Tibial nerve (tissue), 4 donors: ENCODE measurements at regions not wholly inside any gene's neighbourhood (a gene's known extent, or its start where the extent isn't known, plus 50 kb on each side); places are given as distances from the start of the nearest gene placed in this dataset.

Experiments used
- DNase-seq, 2 donors: peaks; one replicate each; pipeline ENCODE4 v3.0.0-alpha.2; 2019; ENCODE audit warnings: low spot score in 2 of 2
- H3K27ac ChIP-seq, 4 donors: fragments of 200-600 bp; sonication (generic) in 3 of 4; one replicate each; pipeline ENCODE4 v1.5.1; 2017 to 2019; ENCODE audit warnings: mild to moderate bottlenecking in 1 of 4
- H3K27me3 ChIP-seq, 2 donors: fragments of 200-600 bp; sonication (generic) in 1 of 2; one replicate each; pipeline versions ENCODE4 v1.5.1 to v1.6.0; 2017 to 2019
- H3K36me3 ChIP-seq, 3 donors: fragments of 200-600 bp; sonication (generic); one replicate each; pipeline ENCODE4 v1.5.1; 2018 to 2019
- H3K4me1 ChIP-seq, 4 donors: fragments of 200-600 bp; sonication (generic) in 3 of 4; one replicate each; pipeline ENCODE4 v1.5.1; 2017 to 2019
- H3K4me3 ChIP-seq, 4 donors: fragments of 200-600 bp; sonication (generic) in 3 of 4; one replicate each; pipeline ENCODE4 v1.5.1; 2017 to 2019; ENCODE audit warnings: mild to moderate bottlenecking in 1 of 4, moderate library complexity in 1 of 4
- H3K9me3 ChIP-seq, 4 donors: fragments of 200-600 bp; sonication (generic) in 3 of 4; one replicate each; pipeline ENCODE4 v1.5.1; 2017 to 2019
- CTCF ChIP-seq, 5 experiments: fragments of 200-600 bp in 3 of 5; fragments of 450-650 bp in 2 of 5; sonication (generic) in 3 of 5; IDR thresholded peaks; one replicate each; pipeline ENCODE4 v1.5.1; 2016 to 2019; ENCODE audit warnings: antibody characterized with exemption in 5 of 5, mild to moderate bottlenecking in 3 of 5, moderate library complexity in 2 of 5
- EP300 ChIP-seq, 2 donors: sonication (generic); formaldehyde crosslinking; IDR thresholded peaks; one replicate each; pipeline ENCODE4 v1.6.1; 2017; ENCODE audit warnings: antibody characterized with exemption in 2 of 2, mild to moderate bottlenecking in 1 of 2
- POLR2A ChIP-seq, 2 donors: fragments of 450-650 bp; IDR thresholded peaks; one replicate each; pipeline ENCODE4 v1.6.1; 2017; ENCODE audit warnings: antibody characterized with exemption in 2 of 2, mild to moderate bottlenecking in 2 of 2, moderate library complexity in 2 of 2
- WGBS, 2 donors: methylation state at CpG; one replicate each; pipeline ENCODE4 v1.1.5; 2018; 5-methylcytosine and 5-hydroxymethylcytosine counted together

GRCh38 chr6:8608737-8609136 lies 173.4 kb upstream of the SLC35B3 start:
- no peaks in the 10 kb centered on the region for H3K36me3 ChIP-seq
- H3K27ac ChIP-seq, result no peak overlapping the region
- no peaks in the 10 kb centered on the region for H3K9me3 ChIP-seq
- H3K27me3 ChIP-seq, result no peaks in the 10 kb centered on the region
- H3K4me3 ChIP-seq, result no peak overlapping the region
- no peaks in the 10 kb centered on the region for H3K4me1 ChIP-seq
- TF ChIP-seq CTCF (IDR thresholded peaks at IDR 0.05) (no peak), EP300 (IDR thresholded peaks at IDR 0.05) (no peak), POLR2A (IDR thresholded peaks at IDR 0.05) (no peak)
- DNase-seq, result no peak
- WGBS, 2 donors, result 72 to 73% methylated on average over 5 of the region's 5 CpGs

GRCh38 chr6:8589941-8590729 lies 154.8 kb upstream of the SLC35B3 start:
- WGBS, 2 donors, result 30 to 33% methylated on average over 7 of the region's 7 CpGs
- TF ChIP-seq POLR2A (IDR thresholded peaks at IDR 0.05) (no peak), CTCF (IDR thresholded peaks at IDR 0.05) (no peak), EP300 (IDR thresholded peaks at IDR 0.05) (no peak)
- H3K4me3 ChIP-seq, result no peak overlapping the region
- no peak for DNase-seq
- H3K4me1 ChIP-seq, result peaks cover 0 to 2% (median 0%) of the 10 kb centered on the region in 4 donors
- no peaks in the 10 kb centered on the region for H3K27me3 ChIP-seq
- H3K36me3 ChIP-seq, result no peaks in the 10 kb centered on the region
- H3K9me3 ChIP-seq, result peaks cover 0 to 23% (median 8%) of the 10 kb centered on the region in 4 donors
- H3K27ac ChIP-seq, result no peak overlapping the region

- H3K27me3 ChIP-seq, result no peaks in the 10 kb centered on the region
- TF ChIP-seq CTCF (IDR thresholded peaks at IDR 0.05), result no peak
- no peak for TF ChIP-seq POLR2A (IDR thresholded peaks at IDR 0.05)
- no peak for TF ChIP-seq EP300 (IDR thresholded peaks at IDR 0.05)
- no peaks in the 10 kb centered on the region for H3K36me3 ChIP-seq
- DNase-seq, result no peak
- peaks cover 0 to 28% (median 4%) of the 10 kb centered on the region in 4 donors for H3K9me3 ChIP-seq
- H3K27ac ChIP-seq, result no peak overlapping the region
- 79 to 96% methylated on average over 1 of the region's 1 CpG for WGBS, 2 donors
- H3K4me1 ChIP-seq, result peaks cover 0 to 2% (median 0%) of the 10 kb centered on the region in 4 donors
- H3K4me3 ChIP-seq, result no peak overlapping the region
Measured at GRCh38 chr6:8588176-8588575, 152.8 kb upstream of the SLC35B3 start.

- H3K27ac ChIP-seq, result no peak overlapping the region
- H3K9me3 ChIP-seq, result peaks cover 0 to 10% (median 0%) of the 10 kb centered on the region in 4 donors
- H3K27me3 ChIP-seq, result no peaks in the 10 kb centered on the region
- no peak for DNase-seq
- no peak overlapping the region for H3K4me3 ChIP-seq
- H3K36me3 ChIP-seq, result no peaks in the 10 kb centered on the region
- TF ChIP-seq EP300 (IDR thresholded peaks at IDR 0.05) (no peak), CTCF (IDR thresholded peaks at IDR 0.05) (no peak), POLR2A (IDR thresholded peaks at IDR 0.05) (no peak)
- no peaks in the 10 kb centered on the region for H3K4me1 ChIP-seq
Measured at GRCh38 chr6:8583291-8583690, 147.9 kb upstream of the SLC35B3 start.

- no peak for TF ChIP-seq POLR2A (IDR thresholded peaks at IDR 0.05)
- TF ChIP-seq CTCF (IDR thresholded peaks at IDR 0.05), result no peak
- no peak for TF ChIP-seq EP300 (IDR thresholded peaks at IDR 0.05)
- DNase-seq, result no peak
- Histone ChIP-seq H3K36me3 (no peaks in the 10 kb centered on the region), H3K9me3 (peaks cover 0 to 9% (median 0%) of the 10 kb centered on the region in 4 donors), H3K4me3 (no peak overlapping the region), H3K4me1 (no peaks in the 10 kb centered on the region), H3K27me3 (no peaks in the 10 kb centered on the region), H3K27ac (no peak overlapping the region)
- WGBS, 2 donors, result 39 to 45% methylated on average over 1 of the region's 1 CpG
Measured at GRCh38 chr6:8579372-8579771, 144.0 kb upstream of the SLC35B3 start.
